NCI-H1048 (cell line): ENCODE measurements at regions not wholly inside any gene's neighbourhood (a gene's known extent, or its start where the extent isn't known, plus 50 kb on each side); places are given as distances from the start of the nearest gene placed in this dataset.

Experiments used
- DNase-seq: peaks from one replicate; lab custom pipeline; 2025; lab: John Stamatoyannopoulos, UW

GRCh38 chr11:105229257-105229656 is 89.7 kb upstream of the CARD18 start:
- DNase-seq, result no peak

DNA sequence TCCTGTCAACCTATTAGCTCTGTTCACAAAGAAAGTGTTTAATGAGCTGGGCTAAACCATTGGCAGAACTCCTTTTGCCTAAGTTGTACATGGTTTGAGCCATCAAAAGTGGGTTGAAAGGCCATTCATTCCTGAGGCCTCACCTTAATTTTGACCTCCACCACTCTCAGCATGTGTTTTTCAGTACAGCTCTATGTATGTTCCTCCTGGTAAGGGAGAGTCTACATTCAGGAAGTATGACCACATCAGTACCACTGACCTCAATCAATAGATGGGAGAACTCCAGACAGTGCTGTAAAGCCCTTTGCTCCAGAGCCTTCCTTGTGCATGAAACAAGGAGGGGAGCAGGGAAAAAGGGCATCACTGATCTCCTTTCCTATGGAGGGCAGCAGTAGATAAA is 87.8 kb upstream of the CARD18 start:
- DNase-seq, result no peak

GRCh38 chr11:105226766-105227165 is 87.2 kb upstream of the CARD18 start:
- DNase-seq, result no peak

DNA sequence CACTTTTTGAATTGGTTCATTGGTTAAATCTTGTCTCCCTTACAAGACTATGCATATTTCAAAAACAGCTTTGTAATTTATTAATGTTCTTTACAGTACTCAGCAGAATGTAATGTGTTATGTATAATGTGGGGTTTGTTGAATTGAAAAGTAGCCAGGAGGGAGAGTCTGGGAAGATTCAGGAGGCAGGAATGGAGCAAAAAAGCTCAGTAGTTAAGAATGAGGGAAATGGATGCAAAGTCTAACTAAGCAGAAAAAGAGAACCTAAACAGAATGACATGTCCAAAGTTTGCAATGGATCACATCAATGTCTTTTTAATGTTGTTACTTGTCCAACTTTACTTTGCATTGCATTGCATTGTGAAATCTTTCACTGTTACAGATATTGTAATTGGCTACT is 86.5 kb upstream of the CARD18 start:
- DNase-seq, result no peak

GRCh38 chr11:105224482-105225253 is 85.1 kb upstream of the CARD18 start:
- DNase-seq, result no peak

GRCh38 chr11:105220121-105220520 is 80.6 kb upstream of the CARD18 start:
- DNase-seq, result no peak

GRCh38 chr11:105219670-105220069 is 80.1 kb upstream of the CARD18 start:
- DNase-seq, result no peak

GRCh38 chr11:105219269-105219668 is 79.7 kb upstream of the CARD18 start:
- DNase-seq, result no peak

DNA sequence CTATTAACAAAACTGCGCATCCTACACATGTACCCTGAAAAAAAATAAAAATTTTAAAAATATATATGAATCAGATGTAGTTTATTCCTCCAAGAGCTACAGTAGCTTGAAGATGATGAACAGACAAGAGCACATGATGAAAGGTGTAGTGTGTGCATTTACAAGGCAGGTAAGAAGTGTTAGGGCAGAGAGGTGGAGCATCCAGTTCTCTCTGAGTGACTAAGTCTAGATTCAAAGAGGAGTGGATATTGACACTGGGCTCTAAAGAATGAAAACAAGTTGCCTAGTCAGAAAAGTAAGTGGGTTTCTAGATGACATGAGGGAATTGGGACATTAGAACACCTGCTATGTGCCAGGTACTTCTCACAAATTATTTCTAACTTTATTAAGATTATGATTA is 76.0 kb upstream of the CARD18 start:
- no peak for DNase-seq

DNA sequence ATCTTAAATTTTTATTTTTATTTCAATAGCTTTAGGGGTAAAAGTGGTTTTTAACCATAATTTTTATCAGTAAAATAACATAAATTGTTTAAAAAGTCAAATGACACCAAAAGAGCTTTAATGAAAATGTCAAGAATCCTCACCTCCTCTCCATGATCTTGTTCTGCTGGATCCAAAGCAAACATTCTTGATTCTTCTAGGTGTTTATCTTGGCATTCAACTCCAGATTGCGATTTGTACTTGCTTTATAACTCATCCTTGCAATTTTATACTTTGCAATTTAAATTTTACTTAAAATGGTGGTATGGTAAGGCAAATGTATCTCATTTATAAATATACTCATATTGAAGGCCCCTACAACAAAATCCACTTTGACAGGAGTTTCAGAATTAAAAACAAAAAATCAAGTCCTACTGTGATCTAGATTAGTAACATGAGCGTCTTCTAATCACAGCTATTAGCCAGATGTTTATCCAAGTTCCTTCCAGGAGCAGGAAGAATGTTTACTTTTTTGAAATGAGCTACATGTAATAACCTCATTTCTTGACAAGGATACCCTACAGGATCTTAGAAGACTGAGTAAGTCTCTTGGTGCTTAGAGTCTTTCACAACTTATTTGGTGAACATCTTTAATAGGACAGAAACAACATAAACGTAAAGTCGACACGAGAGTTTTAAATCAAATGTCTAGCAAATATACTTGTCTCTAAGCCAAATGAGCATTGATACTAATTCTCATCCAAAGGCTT is 72.4 kb upstream of the CARD18 start:
- DNase-seq, result no peak

DNA sequence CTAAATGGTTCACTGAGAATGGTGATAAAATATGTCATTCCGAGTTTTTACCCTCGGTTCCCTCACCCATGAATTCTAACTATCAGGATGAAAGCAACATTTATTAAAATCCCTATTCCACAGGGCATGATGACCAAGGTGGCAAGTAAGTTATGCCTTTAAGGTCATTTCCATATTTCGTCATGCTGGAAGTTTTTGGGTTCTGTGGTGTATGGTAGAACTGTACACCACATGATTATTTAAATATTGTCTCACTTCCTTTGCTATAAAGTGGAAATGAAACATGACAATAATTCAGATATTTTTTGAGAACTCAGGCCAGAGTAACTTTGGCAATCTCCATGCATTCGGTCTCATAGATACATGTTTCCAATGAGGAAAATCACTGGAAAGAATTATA is 68.5 kb upstream of the CARD18 start:
- DNase-seq, result no peak

GRCh38 chr11:105206633-105207032 is 67.1 kb upstream of the CARD18 start:
- no peak for DNase-seq

GRCh38 chr11:105204636-105205035 is 65.1 kb upstream of the CARD18 start:
- DNase-seq, result no peak

DNA sequence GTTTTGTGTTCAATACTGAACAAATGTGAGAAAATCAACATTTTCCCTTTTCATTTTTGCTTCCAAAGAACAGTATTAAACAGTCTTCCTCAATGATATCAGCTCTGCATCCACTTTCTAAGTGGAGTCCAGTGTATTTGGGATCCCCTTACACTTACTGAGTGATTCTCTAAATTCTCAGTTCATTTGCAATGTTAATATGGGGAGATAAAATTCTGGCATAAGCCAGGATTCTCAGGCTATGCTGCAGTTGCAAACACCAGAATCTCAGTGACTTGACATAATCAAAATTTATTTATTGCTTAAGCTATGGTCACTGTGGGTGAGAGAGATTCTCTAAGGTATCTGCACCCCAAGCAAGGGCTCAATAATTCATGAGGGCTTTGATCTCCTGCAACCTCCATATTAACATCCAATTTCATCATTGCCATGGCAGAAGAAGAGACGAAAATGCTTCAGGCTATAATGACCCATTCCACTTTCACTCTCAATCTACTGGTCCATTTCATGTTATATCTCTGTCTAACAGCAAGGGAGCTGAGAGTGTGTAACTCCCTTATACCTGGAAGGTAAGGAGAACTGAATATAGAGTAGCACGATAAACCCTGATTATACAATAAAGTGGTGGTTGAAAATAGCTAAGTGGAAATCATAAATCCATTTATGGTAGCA is 64.1 kb upstream of the CARD18 start:
- DNase-seq, result no peak

GRCh38 chr11:105202844-105203548 is 63.4 kb upstream of the CARD18 start:
- DNase-seq, result no peak

- DNase-seq, result no peak
These were observed 62.9 kb upstream of the CARD18 start for GRCh38 chr11:105202422-105202821.

DNA sequence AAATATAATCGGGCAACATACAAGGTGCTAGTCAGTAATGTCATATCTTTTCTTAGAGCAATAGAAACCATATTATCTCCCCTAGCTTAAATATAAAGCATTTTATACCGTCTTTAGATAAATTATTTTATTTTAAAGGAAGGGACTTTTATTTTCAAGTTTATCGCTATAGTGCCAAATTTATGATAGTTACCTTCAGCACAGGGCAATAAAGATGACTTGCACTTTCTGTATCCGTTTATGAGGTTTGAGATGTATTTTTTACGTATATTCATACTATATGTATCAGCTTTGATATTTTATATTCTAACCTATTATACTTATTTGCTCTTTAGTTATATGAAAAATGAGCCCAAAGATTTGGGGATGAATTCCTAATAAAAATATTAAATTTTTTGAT is 61.6 kb upstream of the CARD18 start:
- no peak for DNase-seq

DNA sequence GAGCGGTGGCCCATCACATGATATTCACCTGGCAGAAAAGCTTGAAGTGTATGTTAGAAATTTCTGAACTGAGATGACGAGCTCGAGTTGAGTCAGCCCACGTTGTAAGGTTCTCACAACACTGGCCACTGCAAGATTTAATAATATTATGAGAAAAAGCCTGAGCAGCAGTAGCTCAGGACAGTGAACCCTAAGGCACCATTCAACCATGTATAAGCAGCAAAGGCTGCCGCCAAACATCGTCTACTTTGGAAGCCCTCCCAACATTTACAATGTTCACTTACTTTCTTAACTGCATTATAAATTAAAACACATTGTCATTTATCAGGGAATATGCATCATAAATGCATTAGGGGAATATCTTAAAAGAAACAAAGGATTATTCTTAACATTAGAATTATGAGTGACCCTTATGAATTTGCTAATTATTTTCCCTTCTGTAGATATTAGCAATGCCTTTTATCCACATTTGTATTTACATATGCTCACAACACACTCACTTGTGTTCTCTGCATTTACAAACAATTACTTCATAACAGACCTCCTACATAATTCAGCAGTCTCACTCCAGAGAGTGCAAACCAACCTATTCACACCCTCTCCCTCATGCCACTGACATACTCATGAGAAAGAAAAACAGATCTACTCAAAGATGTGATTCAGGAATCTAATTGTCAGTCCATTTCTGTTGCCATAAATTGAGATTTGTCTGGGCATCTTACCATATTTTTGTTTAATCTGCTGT is 57.7 kb upstream of the CARD18 start:
- DNase-seq, result no peak

DNA sequence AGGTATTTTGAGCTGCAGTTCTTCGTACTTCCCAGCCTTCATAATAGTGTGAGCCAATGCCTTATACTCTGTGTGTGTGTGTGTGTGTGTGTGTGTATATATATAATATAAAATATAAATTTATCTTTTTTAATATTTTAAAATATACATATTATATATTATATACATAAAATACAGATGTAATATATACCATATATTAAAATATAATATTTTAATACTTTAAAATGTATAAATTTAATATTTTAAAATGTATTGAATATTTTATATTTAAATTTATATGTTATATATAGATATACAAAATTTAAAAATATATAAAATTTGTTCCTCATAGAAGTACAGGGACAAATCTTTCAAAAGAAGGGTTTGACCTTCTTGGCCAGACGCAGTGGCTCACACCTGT is 53.7 kb upstream of the CARD18 start:
- DNase-seq, result no peak

DNA sequence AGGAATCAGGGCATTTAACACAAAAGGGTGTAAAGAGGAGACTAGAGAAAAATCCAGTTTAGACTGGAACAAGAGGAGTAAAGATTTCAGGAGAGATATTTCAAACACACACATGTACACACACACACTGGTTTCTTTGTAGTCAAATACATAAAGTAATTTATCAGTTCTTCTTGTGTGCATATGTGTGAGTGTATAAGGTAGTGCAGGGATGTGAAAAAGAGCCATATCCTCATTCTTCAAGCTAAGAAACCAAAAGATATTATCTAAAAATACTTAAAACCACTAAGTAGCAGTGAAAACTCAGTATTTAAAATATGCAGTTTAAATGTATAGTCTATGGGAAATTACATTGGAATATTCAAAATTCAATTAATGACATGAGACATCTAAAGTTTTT is 52.5 kb upstream of the CARD18 start:
- DNase-seq, result no peak

DNA sequence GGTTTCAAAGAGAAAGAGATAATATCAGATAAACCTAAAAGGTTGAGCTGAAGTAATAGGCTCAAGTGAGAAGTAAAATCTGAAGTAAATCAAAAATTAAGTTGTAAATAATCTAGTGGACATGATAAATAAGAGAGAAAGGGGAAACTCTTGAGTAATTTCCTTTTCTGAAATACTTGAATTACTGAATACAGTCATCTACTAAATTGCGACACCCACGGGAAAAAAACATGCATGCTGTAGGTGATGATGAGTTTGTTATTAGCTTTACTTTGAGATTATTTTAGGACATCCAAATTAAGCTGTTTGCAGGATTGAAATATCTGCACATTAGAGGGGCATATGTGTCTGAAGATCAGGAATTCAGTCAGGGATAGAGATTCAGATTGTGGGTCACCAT is 50.0 kb upstream of the CARD18 start:
- DNase-seq, result no peak
